WI38 (cell line): ENCODE measurements at regions not wholly inside any gene's neighbourhood (a gene's known extent, or its start where the extent isn't known, plus 50 kb on each side); places are given as distances from the start of the nearest gene placed in this dataset.
"Not testable (repeated sequence)": the region's sequence is repeated elsewhere in the genome, so short reads cannot be mapped to it uniquely, and the experiment has no call there.

Experiments used
- H3K4me3 ChIP-seq: 2 replicates; pipeline ENCODE4 v1.5.1; 2011; ENCODE audit warnings: low read depth, mild to moderate bottlenecking, control low read depth, low read length
- CTCF ChIP-seq: IDR thresholded peaks from 2 replicates; pipeline ENCODE4 v1.5.1; 2012; ENCODE audit warnings: low read depth, mild to moderate bottlenecking, control low read depth, low read length

- TF ChIP-seq CTCF, result no peak
- H3K4me3 ChIP-seq, result no peak overlapping the region
These were observed 271.4 kb upstream of the GRM3 start for GRCh38 chr7:86372262-86372661.

- no peak for TF ChIP-seq CTCF
- no peak overlapping the region for H3K4me3 ChIP-seq
These were observed 276.8 kb upstream of the GRM3 start for GRCh38 chr7:86366946-86367345.

GRCh38 chr7:86340407-86340806 lies 303.3 kb upstream of the GRM3 start:
- H3K4me3 ChIP-seq, result not testable (repeated sequence)

GRCh38 chr7:86339051-86339450 lies 304.7 kb upstream of the GRM3 start:
- no peak for TF ChIP-seq CTCF
- H3K4me3 ChIP-seq, result no peak overlapping the region

GRCh38 chr7:86328801-86329433 lies 314.8 kb upstream of the GRM3 start:
- no peak overlapping the region for H3K4me3 ChIP-seq
- no peak for TF ChIP-seq CTCF

GRCh38 chr7:86326847-86327246 lies 316.9 kb upstream of the GRM3 start:
- no peak for TF ChIP-seq CTCF
- H3K4me3 ChIP-seq, result no peak overlapping the region

GRCh38 chr7:86320889-86321288 lies 322.8 kb upstream of the GRM3 start:
- no peak for TF ChIP-seq CTCF

GRCh38 chr7:86320341-86320740 lies 323.4 kb upstream of the GRM3 start:
- no peak overlapping the region for H3K4me3 ChIP-seq
- TF ChIP-seq CTCF, result no peak

More at GRCh38 chr7:86320889-86321288, 322.8 kb upstream of the GRM3 start:
- H3K4me3 ChIP-seq, result no peak overlapping the region
